Endothelial cell of umbilical vein (primary cell): ENCODE measurements at regions not wholly inside any gene's neighbourhood (a gene's known extent, or its start where the extent isn't known, plus 50 kb on each side); places are given as distances from the start of the nearest gene placed in this dataset.

Source experiments
- BruUV-seq: library from RNA; stranded (reverse); fragments of 400-500 nt; replicated peaks from 2 replicates; lab custom pipeline; 2021; lab: Mats Ljungman, UMichigan
- CTCF ChIA-PET: fragments of 300-600, 350-600 bp; sonication (Branson Sonifier 250); formaldehyde crosslinking; loops from one replicate; lab custom pipeline; 2021; ENCODE audit warnings: antibody characterized with exemption, inconsistent platforms; lab: Charles Lee
- POLR2A ChIA-PET: fragments of 300-600, 350-600 bp; sonication (Branson Sonifier 250); formaldehyde crosslinking; loops from one replicate; lab custom pipeline; 2021; ENCODE audit warnings: antibody characterized with exemption, inconsistent platforms; lab: Charles Lee
- DNase-seq: peaks from one replicate; pipeline ENCODE4 v3.0.0-alpha.2; 2011; ENCODE audit warnings: low read depth, low spot score
- FAIRE-seq: peaks from 2 replicates; lab custom pipeline; 2011; peaks lifted over from hg19 to GRCh38; lab: Jason Lieb, UNC
- H2AFZ ChIP-seq: 2 replicates; pipeline ENCODE4 v1.6.0; 2012; ENCODE audit warnings: low read depth, low read length, control low read depth, inconsistent platforms
- H3K27ac ChIP-seq: 2 replicates; pipeline ENCODE4 v1.5.1; 2011; ENCODE audit warnings: low read depth, mild to moderate bottlenecking, control low read depth, low read length, moderate library complexity; ENCODE audit not compliant: insufficient read depth
- H3K27me3 ChIP-seq, 2 experiments: 2 replicates each; pipeline versions ENCODE4 v1.6.0 to v1.6.1; 2011; ENCODE audit warnings: low read length in 2 of 2, mixed read lengths in 1 of 2; ENCODE audit not compliant: control insufficient read depth in 2 of 2, insufficient read depth in 2 of 2
- H3K36me3 ChIP-seq, 2 experiments: 2 replicates in 1 of 2; 3 replicates in 1 of 2; pipeline ENCODE4 v1.5.1; 2011; ENCODE audit warnings: low read length in 2 of 2, mild to moderate bottlenecking in 1 of 2, moderate library complexity in 1 of 2; ENCODE audit not compliant: control insufficient read depth in 2 of 2, insufficient read depth in 2 of 2; ENCODE audit errors: extremely low read depth in 1 of 2
- H3K4me1 ChIP-seq: 3 replicates; pipeline ENCODE4 v1.5.1; 2011; ENCODE audit warnings: mild to moderate bottlenecking, low read length; ENCODE audit not compliant: control insufficient read depth, insufficient read depth; ENCODE audit errors: extremely low read depth
- H3K4me2 ChIP-seq: 2 replicates; pipeline ENCODE4 v1.6.1; 2011; ENCODE audit warnings: low read length, control low read depth, mixed read lengths; ENCODE audit not compliant: insufficient read depth
- H3K4me3 ChIP-seq, 3 experiments: fragments of 200-600 bp in 1 of 3; sonication (generic), shearing (Covaris generic) in 1 of 3; replicated peaks in 1 of 3; 2 replicates each; pipeline ENCODE4 v1.5.1; 2011 to 2016; ENCODE audit warnings: control low read depth in 3 of 3, low read length in 3 of 3, mild to moderate bottlenecking in 2 of 3, inconsistent platforms in 1 of 3, low read depth in 1 of 3, moderate library complexity in 1 of 3; ENCODE audit not compliant: insufficient read depth in 1 of 3
- H3K79me2 ChIP-seq: 2 replicates; pipeline ENCODE4 v1.6.0; 2012; ENCODE audit warnings: low read length, inconsistent platforms; ENCODE audit not compliant: control insufficient read depth, insufficient read depth
- H3K9ac ChIP-seq: replicated peaks from 2 replicates; pipeline ENCODE3; 2011; ENCODE audit warnings: low read length, control low read depth; ENCODE audit not compliant: insufficient read depth; ENCODE audit errors: extremely low read depth
- H3K9me1 ChIP-seq: replicated peaks from 3 replicates; pipeline ENCODE4 v1.6.0; 2011; ENCODE audit warnings: mild to moderate bottlenecking, low read length; ENCODE audit not compliant: control insufficient read depth, insufficient read depth; ENCODE audit errors: extremely low read depth
- H3K9me3 ChIP-seq: replicated peaks from 2 replicates; pipeline ENCODE4 v1.5.1; 2012; ENCODE audit warnings: low read length, inconsistent platforms; ENCODE audit not compliant: control insufficient read depth, insufficient read depth
- H4K20me1 ChIP-seq: replicated peaks from 2 replicates; pipeline ENCODE3; 2011; ENCODE audit warnings: mild to moderate bottlenecking, low read length; ENCODE audit not compliant: control insufficient read depth, insufficient read depth; ENCODE audit errors: extremely low read depth
- CTCF ChIP-seq, 2 donors: IDR thresholded peaks; 1 replicate in 1 of 2; 2 replicates in 1 of 2; pipeline ENCODE4 v1.5.1; 2011; ENCODE audit warnings: low read length in 2 of 2, mild to moderate bottlenecking in 2 of 2, moderate library complexity in 2 of 2, control low read depth in 1 of 2, inconsistent platforms in 1 of 2, low read depth in 1 of 2; ENCODE audit not compliant: insufficient read depth in 1 of 2; ENCODE audit errors: extremely low read depth in 1 of 2
- EZH2 ChIP-seq: IDR thresholded peaks from 2 replicates; pipeline ENCODE4 v1.6.1; 2012; ENCODE audit warnings: borderline replicate concordance, low read depth, mild to moderate bottlenecking, moderate library complexity, low read length, inconsistent platforms; ENCODE audit not compliant: severe bottlenecking
- FOS ChIP-seq: IDR thresholded peaks from 2 replicates; pipeline ENCODE4 v1.6.1; 2011; ENCODE audit warnings: mild to moderate bottlenecking, low read length, moderate library complexity, borderline replicate concordance; ENCODE audit not compliant: insufficient read depth
- GATA2 ChIP-seq: IDR thresholded peaks from 2 replicates; pipeline ENCODE4 v1.7.0; 2011; ENCODE audit warnings: low read depth, mild to moderate bottlenecking, moderate library complexity, mixed read lengths, low read length; ENCODE audit not compliant: insufficient read length, insufficient read depth
- JUN ChIP-seq: IDR thresholded peaks from 2 replicates; pipeline ENCODE4 v1.6.1; 2011; ENCODE audit warnings: borderline replicate concordance, low read depth; ENCODE audit not compliant: insufficient read length, insufficient read depth
- MYC ChIP-seq: IDR thresholded peaks from one replicate; pipeline ENCODE4 v1.6.1; 2011; ENCODE audit warnings: mild to moderate bottlenecking, low read depth, low read length
- POLR2A ChIP-seq: IDR thresholded peaks from 2 replicates; pipeline ENCODE4 v1.6.1; 2012; ENCODE audit warnings: low read depth, mild to moderate bottlenecking, control low read depth, low read length
- POLR2AphosphoS5 ChIP-seq: IDR thresholded peaks from 2 replicates; pipeline ENCODE4 v1.6.1; 2012; ENCODE audit warnings: low read depth, mild to moderate bottlenecking, control low read depth, low read length, moderate library complexity; ENCODE audit not compliant: insufficient read depth
- dilution Hi-C: fragments of 300-500 bp; cut with MboI; formaldehyde crosslinking; loops from one replicate; pipeline ENCODE4 v1.15.0; 2019; ENCODE audit warnings: low sequenced_read_pairs; ENCODE audit not compliant: extremely low pct_ligation_motif_present
- intact Hi-C: fragments of 100-400 bp; cut with micrococcal nuclease; formaldehyde crosslinking; loops from one replicate; pipeline ENCODE4 v1.10.0; 2022
- TF ChIP-seq, protein P1 (sequence below): IDR thresholded peaks from 2 replicates; pipeline ENCODE4 v1.6.1; 2011; ENCODE audit not compliant: insufficient read depth, insufficient read length

DNA sequence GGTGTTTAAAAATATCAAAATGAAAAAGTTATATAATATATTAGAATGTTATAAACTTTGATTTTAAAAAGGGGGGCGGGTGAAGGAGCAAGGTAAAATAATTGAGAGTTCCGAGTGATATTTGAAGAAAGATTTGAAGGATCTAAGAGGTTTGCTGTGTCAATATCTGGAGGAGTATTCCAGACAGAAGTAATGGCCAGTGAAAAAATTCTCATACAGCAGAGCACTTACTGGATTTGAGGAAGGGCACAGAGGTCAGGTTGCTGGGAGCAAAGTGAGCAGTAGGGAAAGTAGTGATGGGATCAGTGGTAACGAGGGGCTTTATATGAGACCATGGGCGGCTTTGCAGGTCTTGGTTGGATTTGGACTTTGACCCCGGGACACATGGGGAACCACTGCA is 531.5 kb downstream of the ADCYAP1 start:
- DNase-seq, result no peak
- Histone ChIP-seq H3K9ac (no peak overlapping the region), H3K4me1 (no peaks in the 10 kb centered on the region), H3K9me3 (no peaks in the 10 kb centered on the region), H3K36me3 (no peaks in the 10 kb centered on the region), H3K27me3 (no peaks in the 10 kb centered on the region), H3K9me1 (no peaks in the 10 kb centered on the region), H3K4me3 (no peak overlapping the region), H3K4me2 (no peak overlapping the region), H3K27ac (no peak overlapping the region), H4K20me1 (no peaks in the 10 kb centered on the region), H3K79me2 (no peaks in the 10 kb centered on the region), H2AFZ (no peak overlapping the region)
- dilution Hi-C loops, result no loop called here
- intact Hi-C loops, result no loop called here
- no peak for FAIRE-seq
- CTCF ChIA-PET, result no interaction called here
- no TSS peak for BruUV-seq
- TF ChIP-seq POLR2A (no peak), FOS (no peak), GATA2 (no peak), JUN (no peak)
- TF ChIP-seq, protein P1, sequence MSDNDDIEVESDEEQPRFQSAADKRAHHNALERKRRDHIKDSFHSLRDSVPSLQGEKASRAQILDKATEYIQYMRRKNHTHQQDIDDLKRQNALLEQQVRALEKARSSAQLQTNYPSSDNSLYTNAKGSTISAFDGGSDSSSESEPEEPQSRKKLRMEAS, result no peak
- POLR2A ChIA-PET, result no interaction called here

DNA sequence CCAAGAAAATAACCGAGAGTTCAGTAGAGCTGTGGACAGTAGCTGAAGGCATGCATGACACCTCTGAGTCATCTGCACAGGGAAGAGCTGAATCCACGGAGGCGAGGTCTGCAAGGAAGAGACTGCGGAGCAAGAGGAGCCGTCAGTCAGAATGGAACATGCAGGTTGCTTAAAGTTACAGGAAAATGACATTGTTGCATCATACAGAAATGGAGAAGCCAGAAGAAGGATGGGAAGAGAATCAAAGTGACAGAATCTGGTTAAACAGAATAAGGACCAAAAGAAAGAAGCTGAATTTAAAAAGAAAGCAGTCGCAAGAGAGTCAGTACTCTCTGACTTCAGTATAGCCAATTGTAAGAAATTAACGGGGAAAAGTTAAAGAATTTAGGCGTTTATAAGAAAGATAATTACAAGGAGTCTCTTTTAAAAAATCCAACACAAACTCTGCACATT is 533.8 kb downstream of the ADCYAP1 start:
- Histone ChIP-seq H4K20me1 (no peaks in the 10 kb centered on the region), H3K27me3 (no peaks in the 10 kb centered on the region), H3K4me1 (no peaks in the 10 kb centered on the region), H3K27ac (no peak overlapping the region), H3K9ac (no peak overlapping the region), H3K79me2 (no peaks in the 10 kb centered on the region), H3K4me3 (no peak overlapping the region), H3K9me3 (no peaks in the 10 kb centered on the region), H3K4me2 (no peak overlapping the region), H2AFZ (no peak overlapping the region), H3K9me1 (no peaks in the 10 kb centered on the region), H3K36me3 (no peaks in the 10 kb centered on the region)
- BruUV-seq, result no TSS peak
- dilution Hi-C loops, result no loop called here
- CTCF ChIA-PET, result no interaction called here
- DNase-seq (no peak), FAIRE-seq (no peak)
- POLR2A ChIA-PET, result no interaction called here
- intact Hi-C loops, result no loop called here
- TF ChIP-seq POLR2A (no peak), EZH2 (no peak), GATA2 (no peak), POLR2AphosphoS5 (no peak), FOS (no peak), CTCF (IDR thresholded peaks at IDR 0.05; ENCODE audit: extremely low read depth in 1 of 2, insufficient read depth in 1 of 2, low read depth in 1 of 2, low read length in 2 of 2) (no peak), JUN (no peak), MYC (no peak)
- TF ChIP-seq, protein P1, result no peak
